Vagina (tissue), 2 donors: ENCODE measurements at regions not wholly inside any gene's neighbourhood (a gene's known extent, or its start where the extent isn't known, plus 50 kb on each side); places are given as distances from the start of the nearest gene placed in this dataset.

Experiments
- CTCF ChIP-seq, 3 experiments: fragments of 450-650 bp in 2 of 3; fragments of 200-600 bp in 1 of 3; sonication (generic) in 1 of 3; IDR thresholded peaks; one replicate each; pipeline ENCODE4 v1.5.1; 2017 to 2019; ENCODE audit warnings: antibody characterized with exemption in 3 of 3, mild to moderate bottlenecking in 2 of 3, moderate library complexity in 2 of 3
- POLR2A ChIP-seq, 2 donors: fragments of 450-650 bp; IDR thresholded peaks; one replicate each; pipeline ENCODE4 v1.6.1; 2017; ENCODE audit warnings: antibody characterized with exemption in 2 of 2, mild to moderate bottlenecking in 2 of 2, moderate library complexity in 2 of 2
- POLR2AphosphoS5 ChIP-seq, 2 donors: sonication (generic); formaldehyde crosslinking; IDR thresholded peaks; one replicate each; pipeline ENCODE4 v1.9.0; 2017; ENCODE audit warnings: antibody characterized with exemption in 2 of 2, mild to moderate bottlenecking in 2 of 2, low read depth in 1 of 2; ENCODE audit not compliant: insufficient read depth in 1 of 2

- no peak for TF ChIP-seq CTCF (IDR thresholded peaks at IDR 0.05)
- TF ChIP-seq POLR2AphosphoS5 (IDR thresholded peaks at IDR 0.05; ENCODE audit: insufficient read depth in 1 of 2, low read depth in 1 of 2) = no peak
- TF ChIP-seq POLR2A (IDR thresholded peaks at IDR 0.05) = no peak
These were observed 366.1 kb downstream of the SHANK2 start for GRCh38 chr11:70886256-70886655.
